ENCODE measurements at regions not wholly inside any gene's neighbourhood (a gene's known extent, or its start where the extent isn't known, plus 50 kb on each side); places are given as distances from the start of the nearest gene placed in this dataset.

DNA sequence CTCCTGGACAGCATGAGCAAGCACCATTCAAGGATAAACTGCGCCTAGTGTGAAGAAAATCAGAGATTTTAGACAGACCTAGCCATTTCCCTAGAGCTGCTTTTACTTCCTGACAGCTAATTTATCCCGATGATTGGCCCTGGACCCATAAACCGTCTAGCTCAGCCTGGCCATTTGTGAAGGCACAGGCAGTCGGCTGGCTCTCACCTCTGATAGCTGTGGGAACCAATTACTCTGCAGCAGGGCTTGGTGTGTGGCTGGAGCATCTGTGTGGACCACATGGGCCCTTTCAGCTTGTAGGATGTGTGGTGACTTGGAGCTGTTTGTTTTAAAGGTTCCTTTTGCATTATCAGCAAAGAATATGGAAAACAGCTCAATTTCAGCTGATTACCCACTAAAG, 111.1 kb upstream of the NPY start:
- no peaks in the 10 kb centered on the region for H4K20me1 ChIP-seq (ENCODE audit: insufficient read depth)
- no peak overlapping the region for H2AFZ ChIP-seq (ENCODE audit: low read depth, low read length, poor library complexity, severe bottlenecking)
- TF ChIP-seq SRF (IDR thresholded peaks at IDR 0.05; ENCODE audit: low read depth) (no peak), EZH2 (IDR thresholded peaks at IDR 0.05) (no peak), EZH2phosphoT487 (IDR thresholded peaks at IDR 0.05; ENCODE audit: borderline replicate concordance) (no peak), POLR2AphosphoS5 (IDR thresholded peaks at IDR 0.05; ENCODE audit: low read depth, low read length) (no peak), TCF7L2 (IDR thresholded peaks at IDR 0.05; ENCODE audit: borderline replicate concordance, extremely low read depth, insufficient read depth, insufficient read length) (no peak), RAD21 (IDR thresholded peaks at IDR 0.05; ENCODE audit: low read depth) (no peak), POLR2A (IDR thresholded peaks at IDR 0.05; ENCODE audit: borderline replicate concordance, extremely low read depth, insufficient read depth, insufficient read length) (no peak), EGR1 (IDR thresholded peaks at IDR 0.05; ENCODE audit: low read depth) (no peak), SIN3A (IDR thresholded peaks at IDR 0.05; ENCODE audit: low read depth) (no peak), JUND (IDR thresholded peaks at IDR 0.05) (no peak), CEBPB (IDR thresholded peaks at IDR 0.05; ENCODE audit: low read depth) (no peak), ZNF274 (IDR thresholded peaks at IDR 0.05; ENCODE audit: low read depth, low read length) (no peak), ZFX (IDR thresholded peaks at IDR 0.05) (no peak), SP1 (IDR thresholded peaks at IDR 0.05; ENCODE audit: low read depth) (no peak)
- TF ChIP-seq, protein P1, sequence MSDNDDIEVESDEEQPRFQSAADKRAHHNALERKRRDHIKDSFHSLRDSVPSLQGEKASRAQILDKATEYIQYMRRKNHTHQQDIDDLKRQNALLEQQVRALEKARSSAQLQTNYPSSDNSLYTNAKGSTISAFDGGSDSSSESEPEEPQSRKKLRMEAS (IDR thresholded peaks at IDR 0.05) = no peak
- TF ChIP-seq, protein P2, sequence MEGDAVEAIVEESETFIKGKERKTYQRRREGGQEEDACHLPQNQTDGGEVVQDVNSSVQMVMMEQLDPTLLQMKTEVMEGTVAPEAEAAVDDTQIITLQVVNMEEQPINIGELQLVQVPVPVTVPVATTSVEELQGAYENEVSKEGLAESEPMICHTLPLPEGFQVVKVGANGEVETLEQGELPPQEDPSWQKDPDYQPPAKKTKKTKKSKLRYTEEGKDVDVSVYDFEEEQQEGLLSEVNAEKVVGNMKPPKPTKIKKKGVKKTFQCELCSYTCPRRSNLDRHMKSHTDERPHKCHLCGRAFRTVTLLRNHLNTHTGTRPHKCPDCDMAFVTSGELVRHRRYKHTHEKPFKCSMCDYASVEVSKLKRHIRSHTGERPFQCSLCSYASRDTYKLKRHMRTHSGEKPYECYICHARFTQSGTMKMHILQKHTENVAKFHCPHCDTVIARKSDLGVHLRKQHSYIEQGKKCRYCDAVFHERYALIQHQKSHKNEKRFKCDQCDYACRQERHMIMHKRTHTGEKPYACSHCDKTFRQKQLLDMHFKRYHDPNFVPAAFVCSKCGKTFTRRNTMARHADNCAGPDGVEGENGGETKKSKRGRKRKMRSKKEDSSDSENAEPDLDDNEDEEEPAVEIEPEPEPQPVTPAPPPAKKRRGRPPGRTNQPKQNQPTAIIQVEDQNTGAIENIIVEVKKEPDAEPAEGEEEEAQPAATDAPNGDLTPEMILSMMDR (IDR thresholded peaks at IDR 0.05 in 2 of 3, conservative IDR thresholded peaks at IDR 0.05 in 1 of 3; ENCODE audit: borderline replicate concordance in 1 of 3, insufficient read depth in 1 of 3, low read depth in 2 of 3, low read length in 2 of 3) = no peak
- TF ChIP-seq, protein P3, sequence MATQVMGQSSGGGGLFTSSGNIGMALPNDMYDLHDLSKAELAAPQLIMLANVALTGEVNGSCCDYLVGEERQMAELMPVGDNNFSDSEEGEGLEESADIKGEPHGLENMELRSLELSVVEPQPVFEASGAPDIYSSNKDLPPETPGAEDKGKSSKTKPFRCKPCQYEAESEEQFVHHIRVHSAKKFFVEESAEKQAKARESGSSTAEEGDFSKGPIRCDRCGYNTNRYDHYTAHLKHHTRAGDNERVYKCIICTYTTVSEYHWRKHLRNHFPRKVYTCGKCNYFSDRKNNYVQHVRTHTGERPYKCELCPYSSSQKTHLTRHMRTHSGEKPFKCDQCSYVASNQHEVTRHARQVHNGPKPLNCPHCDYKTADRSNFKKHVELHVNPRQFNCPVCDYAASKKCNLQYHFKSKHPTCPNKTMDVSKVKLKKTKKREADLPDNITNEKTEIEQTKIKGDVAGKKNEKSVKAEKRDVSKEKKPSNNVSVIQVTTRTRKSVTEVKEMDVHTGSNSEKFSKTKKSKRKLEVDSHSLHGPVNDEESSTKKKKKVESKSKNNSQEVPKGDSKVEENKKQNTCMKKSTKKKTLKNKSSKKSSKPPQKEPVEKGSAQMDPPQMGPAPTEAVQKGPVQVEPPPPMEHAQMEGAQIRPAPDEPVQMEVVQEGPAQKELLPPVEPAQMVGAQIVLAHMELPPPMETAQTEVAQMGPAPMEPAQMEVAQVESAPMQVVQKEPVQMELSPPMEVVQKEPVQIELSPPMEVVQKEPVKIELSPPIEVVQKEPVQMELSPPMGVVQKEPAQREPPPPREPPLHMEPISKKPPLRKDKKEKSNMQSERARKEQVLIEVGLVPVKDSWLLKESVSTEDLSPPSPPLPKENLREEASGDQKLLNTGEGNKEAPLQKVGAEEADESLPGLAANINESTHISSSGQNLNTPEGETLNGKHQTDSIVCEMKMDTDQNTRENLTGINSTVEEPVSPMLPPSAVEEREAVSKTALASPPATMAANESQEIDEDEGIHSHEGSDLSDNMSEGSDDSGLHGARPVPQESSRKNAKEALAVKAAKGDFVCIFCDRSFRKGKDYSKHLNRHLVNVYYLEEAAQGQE (IDR thresholded peaks at IDR 0.05; ENCODE audit: low read depth) = no peak
- TF ChIP-seq, protein P4, sequence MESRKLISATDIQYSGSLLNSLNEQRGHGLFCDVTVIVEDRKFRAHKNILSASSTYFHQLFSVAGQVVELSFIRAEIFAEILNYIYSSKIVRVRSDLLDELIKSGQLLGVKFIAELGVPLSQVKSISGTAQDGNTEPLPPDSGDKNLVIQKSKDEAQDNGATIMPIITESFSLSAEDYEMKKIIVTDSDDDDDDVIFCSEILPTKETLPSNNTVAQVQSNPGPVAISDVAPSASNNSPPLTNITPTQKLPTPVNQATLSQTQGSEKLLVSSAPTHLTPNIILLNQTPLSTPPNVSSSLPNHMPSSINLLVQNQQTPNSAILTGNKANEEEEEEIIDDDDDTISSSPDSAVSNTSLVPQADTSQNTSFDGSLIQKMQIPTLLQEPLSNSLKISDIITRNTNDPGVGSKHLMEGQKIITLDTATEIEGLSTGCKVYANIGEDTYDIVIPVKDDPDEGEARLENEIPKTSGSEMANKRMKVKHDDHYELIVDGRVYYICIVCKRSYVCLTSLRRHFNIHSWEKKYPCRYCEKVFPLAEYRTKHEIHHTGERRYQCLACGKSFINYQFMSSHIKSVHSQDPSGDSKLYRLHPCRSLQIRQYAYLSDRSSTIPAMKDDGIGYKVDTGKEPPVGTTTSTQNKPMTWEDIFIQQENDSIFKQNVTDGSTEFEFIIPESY (IDR thresholded peaks at IDR 0.05; ENCODE audit: extremely low read depth, insufficient replicate concordance, low read length) = no peak
- TF ChIP-seq, protein P5, sequence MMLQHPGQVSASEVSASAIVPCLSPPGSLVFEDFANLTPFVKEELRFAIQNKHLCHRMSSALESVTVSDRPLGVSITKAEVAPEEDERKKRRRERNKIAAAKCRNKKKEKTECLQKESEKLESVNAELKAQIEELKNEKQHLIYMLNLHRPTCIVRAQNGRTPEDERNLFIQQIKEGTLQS (IDR thresholded peaks at IDR 0.05) = no peak
- ChIA-PET CTCF (interaction anchor here (0.9 kb wide), 1 partner anchor 234 kb away, joined by 3 read pairs; no protein-coding TSS in a partner anchor), RAD21 (ENCODE audit: low non-redundant PET in 1 of 2, low total read pairs in 2 of 2, uncharacterized antibody in 2 of 2, unreplicated experiment in 2 of 2) (no interaction called here), POLR2A (no interaction called here)
- DNase-seq (ENCODE audit: low read depth, low spot score) (no peak), ATAC-seq (no peak)
- H3K4me1 ChIP-seq (ENCODE audit: control insufficient read depth in 1 of 2, insufficient read depth in 2 of 2, low read length in 2 of 2) = no peaks in the 10 kb centered on the region
- H3K9ac ChIP-seq (ENCODE audit: low read length) = no peak overlapping the region
- no peaks in the 10 kb centered on the region for H3K27me3 ChIP-seq (ENCODE audit: insufficient read depth, low read length)
- H3K4me3 ChIP-seq (replicated peaks in 1 of 2; ENCODE audit: low read depth in 1 of 2, low read length in 2 of 2) = no peak overlapping the region
- no peaks in the 10 kb centered on the region for H3K36me3 ChIP-seq (ENCODE audit: control insufficient read depth in 1 of 2, insufficient read depth in 2 of 2, low read length in 2 of 2)
- no peak overlapping the region for H3K27ac ChIP-seq (ENCODE audit: low read depth, low read length)
- H3K4me2 ChIP-seq (ENCODE audit: low read length) = no peak overlapping the region
- no peaks in the 10 kb centered on the region for H3K9me3 ChIP-seq (ENCODE audit: control insufficient read depth in 1 of 2, insufficient read depth in 1 of 2, low read depth in 1 of 2, low read length in 2 of 2)
- no TSS peak for BruUV-seq (replicated peaks)
- no peaks in the 10 kb centered on the region for H3K79me2 ChIP-seq (ENCODE audit: insufficient read depth, low read length)
- no peaks in the 10 kb centered on the region for H3K9me2 ChIP-seq (ENCODE audit: insufficient read depth)
- intact Hi-C loops (cut with micrococcal nuclease) = no loop called here
